GM19023 (cell line): ENCODE measurements at regions not wholly inside any gene's neighbourhood (a gene's known extent, or its start where the extent isn't known, plus 50 kb on each side); places are given as distances from the start of the nearest gene placed in this dataset.
"Not testable (repeated sequence)": the region's sequence is repeated elsewhere in the genome, so short reads cannot be mapped to it uniquely, and the experiment has no call there.

ENCODE experiments used
- ATAC-seq: cut with Tn5 transposase; IDR thresholded peaks from one replicate; pipeline ENCODE4 v1.9.1; 2021; ENCODE audit warnings: mild to moderate bottlenecking, moderate library complexity; ENCODE audit not compliant: unreplicated experiment

DNA sequence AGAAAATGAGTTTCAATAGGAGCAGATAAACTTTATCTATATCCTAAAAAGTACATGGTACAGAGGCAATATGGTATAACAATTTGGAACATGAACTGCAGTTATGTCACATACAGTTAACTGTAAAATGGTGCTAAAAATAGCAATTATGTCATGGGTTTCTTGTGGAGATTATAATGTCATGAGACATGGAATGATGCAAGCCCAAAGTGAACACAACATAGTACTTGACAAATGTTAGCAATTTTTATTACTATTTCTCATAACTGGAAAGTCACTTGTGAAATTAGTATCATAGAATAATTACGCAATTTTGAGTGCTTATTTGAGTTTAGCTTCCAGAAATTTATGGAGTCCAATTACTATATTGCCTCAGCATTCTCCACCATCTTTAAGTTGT, 1263.4 kb downstream of the DSC3 start:
- no peak for ATAC-seq

DNA sequence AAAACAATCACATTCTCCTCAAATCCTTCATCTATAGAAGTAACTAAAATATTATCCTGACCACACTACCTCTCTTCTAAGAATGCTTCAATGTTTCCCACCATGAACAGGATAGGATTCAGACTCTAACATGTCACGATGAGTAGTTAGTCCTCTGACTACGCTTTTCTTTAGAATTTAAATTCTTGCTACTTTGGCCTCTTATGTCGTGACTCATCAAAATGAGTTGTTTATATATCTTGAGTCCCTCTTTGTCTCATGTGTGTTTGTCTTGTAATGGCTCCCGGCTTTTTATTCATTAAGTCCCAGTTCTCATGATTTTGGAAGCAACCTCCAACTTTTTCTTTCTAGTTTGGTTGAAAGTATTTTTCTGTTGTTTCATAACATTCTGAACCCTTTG, 1289.2 kb downstream of the DSC3 start:
- no peak for ATAC-seq

DNA sequence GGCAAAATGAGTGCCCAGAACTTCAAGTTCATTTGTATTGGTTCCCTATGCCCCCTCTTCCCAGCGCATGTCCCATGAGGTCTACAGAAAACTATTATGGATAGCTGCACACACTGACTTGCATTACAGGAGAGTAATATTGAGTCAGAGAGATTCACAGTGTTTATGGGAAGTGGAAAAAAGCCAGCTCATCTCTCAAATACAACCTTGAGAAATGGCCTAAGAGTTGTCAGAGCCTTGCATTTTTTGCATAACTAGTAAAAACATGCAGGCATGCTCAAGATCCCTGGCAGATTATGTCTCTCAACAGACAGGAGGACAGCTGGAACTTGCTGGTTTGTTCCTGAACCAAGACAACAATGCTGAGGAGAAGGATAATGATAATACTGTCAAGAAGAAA, 1292.8 kb downstream of the DSC3 start:
- ATAC-seq = no peak

DNA sequence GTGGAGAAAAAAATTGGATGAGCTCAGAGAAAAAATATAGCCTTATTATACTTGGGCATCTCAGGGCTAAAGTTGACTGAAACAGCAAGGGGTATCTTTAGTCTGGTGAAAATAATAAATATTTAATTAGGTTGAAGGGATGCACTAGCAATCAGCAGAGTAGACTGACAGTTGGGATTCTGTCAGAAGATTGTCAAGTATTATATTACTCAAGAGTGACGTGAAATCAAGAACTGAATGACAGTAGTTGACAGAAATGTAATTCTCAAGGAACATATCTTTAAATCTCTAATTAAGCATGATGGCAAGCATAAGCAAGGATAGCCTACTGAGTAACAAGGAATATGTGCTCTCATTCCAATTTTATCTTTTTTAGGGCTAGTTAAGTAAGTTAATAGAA, 1301.1 kb downstream of the DSC3 start:
- no peak for ATAC-seq

DNA sequence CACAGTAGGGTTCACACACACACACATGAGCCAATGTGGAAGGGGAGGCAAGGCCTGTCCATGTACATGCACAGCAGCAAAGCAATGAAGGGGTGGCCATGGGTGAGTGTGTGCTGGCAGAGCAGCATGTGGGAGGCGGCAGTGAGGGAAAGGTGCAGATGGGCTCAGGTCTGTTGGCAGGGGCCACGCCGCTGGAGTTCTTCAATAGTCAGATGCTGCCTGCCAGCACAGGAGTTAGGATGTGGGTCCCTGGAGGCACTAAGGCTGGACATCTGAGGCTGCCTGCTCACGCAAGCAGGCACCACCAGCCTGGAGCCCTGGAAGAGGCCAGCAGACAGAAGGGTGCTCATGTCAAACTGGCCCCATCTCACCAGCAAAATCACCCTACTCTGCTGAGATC, 1304.9 kb downstream of the DSC3 start:
- ATAC-seq = no peak

DNA sequence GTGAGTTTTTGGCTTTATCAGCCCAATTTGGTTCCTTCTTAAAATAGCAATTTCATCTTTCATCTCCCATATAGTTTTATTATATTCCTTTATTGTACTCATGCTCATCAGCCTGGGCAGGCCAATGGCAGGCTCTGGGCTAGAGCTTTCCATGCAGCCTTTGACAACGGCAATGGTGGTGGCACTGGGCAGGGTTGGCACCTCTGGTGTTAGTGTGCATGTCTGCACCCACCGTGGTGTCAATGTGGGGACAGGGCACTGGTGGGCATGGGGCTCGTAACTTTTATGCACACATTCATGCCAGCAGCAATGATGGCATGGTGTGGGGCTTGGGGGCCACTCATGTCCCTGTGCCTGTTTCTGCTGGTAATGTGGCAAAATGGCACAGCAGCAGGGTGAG, 1305.4 kb downstream of the DSC3 start:
- ATAC-seq = no peak

DNA sequence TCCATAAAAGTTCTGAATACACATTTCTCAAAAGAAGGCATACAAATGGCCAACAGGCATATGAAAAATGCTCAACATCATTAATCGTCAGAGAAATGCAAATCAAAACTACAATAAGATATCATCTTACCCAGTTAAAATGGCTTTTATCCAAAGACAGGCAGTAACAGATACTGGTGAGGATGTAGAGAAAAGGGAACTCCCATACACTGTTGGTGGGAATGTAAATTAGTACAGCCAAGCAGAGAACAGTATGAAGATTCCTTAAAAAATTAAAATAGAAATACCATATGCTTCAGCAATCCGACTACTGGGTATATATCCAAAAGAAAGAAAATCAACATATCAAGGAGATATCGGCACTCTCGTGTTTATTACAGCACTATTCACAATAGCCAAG, 1312.5 kb downstream of the DSC3 start:
- no peak for ATAC-seq

DNA sequence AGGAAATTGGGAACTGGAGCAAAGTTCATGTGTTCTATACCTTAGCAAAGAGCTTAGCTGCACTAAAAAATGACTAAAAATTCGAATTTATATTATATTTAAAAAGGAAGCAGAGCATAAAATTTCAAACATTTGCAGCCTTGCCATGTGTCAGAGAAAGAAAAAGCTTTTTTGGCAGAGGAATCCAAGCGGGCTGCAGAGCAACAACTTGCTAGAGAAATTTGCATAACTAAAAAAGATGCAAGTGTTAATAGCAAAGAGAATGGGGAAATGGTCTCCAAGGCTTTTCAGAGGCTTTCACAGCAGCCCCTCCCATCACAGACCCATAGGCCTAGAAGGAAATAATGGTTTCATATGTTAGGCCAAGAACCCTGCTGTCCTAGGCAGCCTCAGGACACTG, 1315.9 kb downstream of the DSC3 start:
- no peak for ATAC-seq

DNA sequence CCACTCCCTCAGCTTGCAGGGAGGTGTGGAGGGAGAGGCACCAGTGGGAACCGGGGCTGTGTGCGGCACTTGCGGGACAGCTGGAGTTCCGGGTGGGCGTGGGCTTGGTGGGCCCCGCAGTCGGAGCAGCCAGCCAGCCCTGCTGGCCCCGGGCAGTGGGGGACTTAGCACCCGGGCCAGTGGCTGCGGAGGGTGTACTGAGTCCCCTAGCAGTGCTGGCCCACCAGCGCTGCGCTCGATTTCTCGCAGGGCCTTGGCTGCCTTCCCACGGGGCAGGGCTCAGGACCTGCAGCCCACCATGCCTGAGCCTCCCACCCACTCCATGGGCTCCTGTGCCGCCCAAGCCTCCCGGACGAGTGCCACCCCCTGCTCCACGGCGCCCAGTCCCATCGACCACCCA, 1319.1 kb downstream of the DSC3 start:
- not testable (repeated sequence) for ATAC-seq

DNA sequence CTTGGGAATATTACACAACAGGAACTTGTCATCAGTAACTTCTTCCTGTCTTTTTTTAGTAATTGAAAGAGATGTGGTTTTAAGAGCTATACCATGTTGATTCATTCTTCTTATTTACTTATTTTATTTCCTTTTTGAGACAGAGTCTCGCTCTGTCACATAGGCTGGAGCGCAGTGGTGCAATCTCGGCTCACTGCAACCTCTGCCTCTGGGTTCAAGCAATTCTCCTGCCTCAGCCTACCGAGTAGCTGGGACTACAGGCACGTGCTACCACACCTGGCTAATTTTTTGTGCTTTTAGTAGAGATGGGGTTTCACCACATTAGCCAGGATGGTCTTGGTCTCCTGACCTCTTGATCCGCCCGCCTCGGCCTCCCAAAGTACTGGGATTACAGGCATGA, 1326.6 kb downstream of the DSC3 start:
- not testable (repeated sequence) for ATAC-seq

DNA sequence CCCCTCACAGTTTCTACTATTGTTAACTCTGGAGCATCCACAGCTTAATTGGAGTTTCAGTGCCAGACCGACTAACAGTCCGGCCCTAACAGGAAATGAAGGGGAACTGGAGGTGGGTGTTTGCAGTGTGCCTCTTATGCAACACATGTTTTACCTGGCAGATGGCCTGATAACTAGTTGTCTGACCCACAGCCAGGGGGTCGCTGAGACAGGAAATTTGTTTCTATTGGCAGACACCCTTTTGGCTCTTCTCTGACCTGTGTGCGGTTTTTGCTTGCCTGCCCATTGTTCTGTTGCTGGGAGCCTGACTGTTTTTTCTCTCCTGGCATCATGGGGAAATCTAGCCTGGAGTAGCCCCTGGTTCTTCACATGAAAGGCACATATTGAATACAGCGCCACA, 1329.8 kb downstream of the DSC3 start:
- ATAC-seq = no peak

DNA sequence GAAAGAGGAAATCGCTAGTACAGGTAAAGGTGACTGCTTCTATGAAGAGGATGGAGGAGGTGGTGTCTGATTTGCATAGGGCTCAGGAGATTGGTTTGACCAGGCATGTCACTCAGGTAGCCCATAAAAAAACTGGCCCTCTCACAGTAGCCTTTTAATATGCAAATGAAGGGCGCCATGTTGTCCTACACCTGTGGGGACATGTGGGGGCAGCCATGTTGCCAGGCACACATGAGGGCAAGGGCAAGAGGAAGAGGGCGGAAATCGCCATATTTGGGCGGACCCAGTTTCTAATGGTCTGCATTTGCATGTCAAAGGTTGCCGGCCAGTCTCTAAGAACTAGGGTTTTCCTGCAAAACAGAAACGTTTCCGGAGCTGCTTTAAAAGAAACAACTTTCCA, 1330.6 kb downstream of the DSC3 start:
- no peak for ATAC-seq

DNA sequence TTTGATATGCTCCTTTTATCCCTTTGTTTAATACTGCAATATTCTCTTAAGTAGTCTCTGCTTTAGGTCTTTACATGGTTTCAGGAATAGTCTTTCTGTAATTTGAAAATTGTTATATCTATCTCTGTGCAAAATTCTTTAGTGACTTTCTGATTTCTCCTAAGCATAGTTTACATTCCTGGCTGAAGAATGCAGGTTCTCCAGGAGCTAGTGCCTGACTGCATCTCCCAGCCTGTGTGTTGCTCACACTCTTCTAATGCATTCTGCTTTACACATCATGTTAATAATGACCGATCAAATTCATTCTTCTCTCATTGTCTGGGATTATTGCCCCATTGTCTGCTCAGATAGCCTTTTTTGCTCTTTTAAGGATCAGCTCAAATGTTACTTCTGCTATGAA, 1349.2 kb downstream of the DSC3 start:
- ATAC-seq = no peak

DNA sequence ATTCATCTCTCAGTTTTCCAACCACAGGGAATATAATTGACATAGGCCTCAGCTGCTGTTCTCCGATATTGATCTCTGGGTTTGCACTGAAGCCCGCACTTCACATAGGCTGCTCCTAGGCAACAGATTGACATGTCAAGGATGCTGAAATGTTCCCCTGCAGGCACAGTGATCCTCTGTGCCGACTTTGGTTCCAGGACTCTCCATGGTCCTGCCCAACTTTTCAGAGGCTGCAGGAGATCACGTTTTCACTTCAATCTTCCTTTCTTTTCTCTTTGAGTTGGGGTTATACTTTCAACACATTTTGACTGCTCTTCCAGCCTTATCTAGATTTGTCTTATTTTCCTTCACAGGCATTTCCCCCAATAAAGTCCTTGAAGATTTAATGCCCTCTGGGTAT, 1361.0 kb downstream of the DSC3 start:
- no peak for ATAC-seq

DNA sequence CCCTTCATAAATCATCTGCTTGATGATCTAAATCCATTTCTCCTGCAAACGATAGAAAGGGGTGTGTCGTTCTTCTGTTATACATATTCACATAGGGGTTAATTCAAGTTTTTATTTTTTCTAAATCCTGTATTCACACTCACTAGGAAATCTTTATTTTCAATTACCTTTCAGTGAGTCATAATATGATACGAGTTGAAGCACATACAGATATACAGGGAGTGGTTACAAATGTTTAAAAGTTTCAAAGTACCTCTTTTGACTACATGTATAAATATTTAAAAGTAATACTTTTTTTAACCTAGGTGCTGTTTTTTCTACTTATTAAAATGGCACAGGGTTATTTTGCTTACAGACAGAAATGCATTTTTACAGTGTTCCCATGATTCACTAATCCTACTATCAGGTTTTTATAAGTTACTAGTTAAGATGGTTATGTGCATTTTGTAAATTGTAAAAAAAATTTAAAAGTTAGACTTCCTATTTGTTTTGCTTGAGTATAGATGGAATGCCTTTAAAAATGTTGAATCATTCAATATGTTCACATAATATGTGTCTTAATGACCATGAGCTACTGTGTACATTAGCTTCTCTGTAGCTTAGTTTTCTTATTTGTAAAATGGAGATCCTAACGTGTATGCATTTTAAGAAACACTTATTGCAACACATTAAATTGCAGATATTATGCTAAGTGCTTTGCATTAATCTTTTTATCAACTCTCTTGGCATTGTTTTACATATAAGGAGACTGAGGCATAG, 1378.1 kb downstream of the DSC3 start:
- ATAC-seq = no peak

DNA sequence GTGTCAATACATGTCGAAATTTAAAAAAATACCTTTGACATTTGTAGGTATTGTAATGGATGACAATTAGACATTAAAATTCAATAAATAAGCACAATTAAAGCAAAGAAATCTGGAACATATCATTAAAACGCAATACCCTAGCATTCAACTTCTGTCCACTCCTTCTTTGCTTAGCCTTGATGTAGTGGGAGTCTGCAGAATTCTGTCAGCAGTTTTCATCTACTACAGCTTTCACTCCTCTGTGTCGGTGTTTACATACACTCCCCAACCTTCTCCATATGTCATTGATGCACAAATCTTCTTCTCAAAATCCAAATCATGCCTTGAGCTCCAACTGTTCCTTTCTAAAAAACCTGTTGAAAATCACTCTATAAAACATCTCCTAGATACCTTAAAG, 1380.6 kb downstream of the DSC3 start:
- no peak for ATAC-seq

DNA sequence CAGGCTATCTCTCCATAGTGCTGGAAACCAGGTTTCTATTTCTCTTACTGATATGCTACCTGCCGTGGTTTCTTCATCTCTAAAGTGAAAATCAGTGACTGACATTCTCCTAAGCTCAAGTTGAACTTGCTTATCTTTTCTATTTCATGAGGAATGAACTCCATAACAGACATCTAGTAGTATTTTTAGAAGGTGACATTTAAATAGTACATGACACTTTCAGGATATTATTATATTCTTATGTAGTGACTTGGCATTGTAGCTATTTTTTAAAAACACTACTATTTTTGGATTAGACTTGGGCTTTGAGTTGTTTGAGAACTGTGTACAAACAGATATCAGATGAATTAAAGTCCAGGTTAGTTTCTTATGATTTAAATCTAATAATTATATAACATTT, 1381.8 kb downstream of the DSC3 start:
- no peak for ATAC-seq

DNA sequence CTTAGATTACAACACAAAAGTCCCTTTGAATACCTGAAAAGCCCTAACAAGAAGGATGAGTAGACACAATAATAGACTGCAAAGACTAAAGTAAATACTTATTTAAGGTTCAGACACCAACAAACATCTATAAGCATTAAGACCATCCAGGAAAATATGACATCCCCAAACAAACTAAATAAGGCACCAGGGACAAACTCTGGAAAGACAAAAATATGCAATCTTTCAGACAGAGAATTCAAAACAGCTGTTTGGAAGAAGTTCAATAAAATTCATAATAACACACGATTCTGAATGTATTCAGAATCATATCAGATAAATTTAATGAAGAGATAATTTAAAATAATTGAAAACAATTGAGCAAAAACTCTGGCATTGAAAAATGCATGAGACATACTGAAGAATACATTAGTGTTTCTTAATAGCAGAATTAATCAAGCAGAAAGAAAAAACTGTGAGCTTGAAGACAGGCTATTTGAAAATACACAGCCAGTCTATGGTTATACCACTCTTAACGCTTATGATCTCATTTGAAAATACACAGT, 1388.8 kb downstream of the DSC3 start:
- ATAC-seq = no peak

DNA sequence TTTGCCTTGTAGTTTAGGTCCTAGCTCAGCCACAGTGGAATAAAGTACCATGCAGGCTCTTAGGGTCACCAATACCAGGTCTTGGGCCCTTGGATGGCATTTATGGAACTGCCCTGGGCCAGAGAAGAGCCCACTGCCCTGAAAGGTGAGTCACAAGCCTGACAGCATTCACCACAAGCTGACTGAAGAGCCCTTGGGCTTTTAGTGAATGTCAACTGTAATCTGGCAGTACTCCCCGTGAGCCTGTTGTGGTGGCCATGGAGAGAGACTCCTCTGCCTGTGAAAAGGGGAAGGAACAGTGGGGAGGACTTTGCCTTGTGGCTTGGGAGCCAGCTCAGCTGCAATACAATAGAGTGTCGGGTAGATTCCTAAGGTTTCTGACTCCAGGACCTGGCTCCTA, 1389.7 kb downstream of the DSC3 start:
- ATAC-seq = no peak

DNA sequence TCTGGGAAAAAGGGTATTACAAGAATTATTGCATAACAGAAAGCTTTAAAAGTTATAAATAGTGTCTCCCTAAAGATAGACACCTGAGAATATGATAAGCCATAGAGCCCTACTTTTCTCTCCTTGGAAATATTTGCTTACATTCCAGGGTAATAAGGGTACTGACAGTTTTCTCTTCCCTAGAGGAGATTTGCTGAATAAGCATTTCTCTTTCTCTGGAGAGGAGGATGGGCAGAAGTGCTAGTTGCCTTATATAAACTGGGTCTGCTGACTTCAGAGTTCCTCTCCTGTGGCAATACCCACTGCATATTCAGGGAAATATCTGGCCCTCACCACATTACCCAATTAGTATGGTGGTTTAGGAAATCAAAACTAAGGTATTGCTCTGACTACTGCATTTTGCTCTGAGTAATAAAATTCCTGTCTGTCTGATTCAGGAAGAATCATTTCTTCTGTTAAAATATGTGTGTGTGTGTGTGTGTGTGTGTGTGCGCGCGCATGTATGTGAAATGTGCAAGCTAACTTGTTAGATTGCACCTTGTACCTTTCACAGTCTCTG, 1391.3 kb downstream of the DSC3 start:
- ATAC-seq = no peak

DNA sequence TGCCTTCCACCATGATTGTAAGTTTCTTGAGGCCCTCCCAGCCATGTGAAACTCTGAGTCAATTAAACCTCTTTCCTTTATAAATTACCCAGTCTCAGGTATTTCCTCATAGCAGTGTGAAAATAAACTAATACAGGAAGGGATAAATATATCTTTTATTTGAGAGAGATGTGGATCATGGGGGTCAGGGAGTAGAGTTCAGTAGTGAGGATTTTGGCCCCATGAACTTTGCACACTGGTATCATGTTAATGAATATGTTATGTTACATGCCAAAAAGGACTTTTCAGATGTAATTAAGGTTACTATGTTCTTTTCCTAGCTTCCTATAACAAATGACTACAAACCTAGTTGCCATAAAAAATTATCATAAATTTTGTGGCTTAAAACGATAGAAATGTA, 1393.7 kb downstream of the DSC3 start:
- ATAC-seq = no peak

DNA sequence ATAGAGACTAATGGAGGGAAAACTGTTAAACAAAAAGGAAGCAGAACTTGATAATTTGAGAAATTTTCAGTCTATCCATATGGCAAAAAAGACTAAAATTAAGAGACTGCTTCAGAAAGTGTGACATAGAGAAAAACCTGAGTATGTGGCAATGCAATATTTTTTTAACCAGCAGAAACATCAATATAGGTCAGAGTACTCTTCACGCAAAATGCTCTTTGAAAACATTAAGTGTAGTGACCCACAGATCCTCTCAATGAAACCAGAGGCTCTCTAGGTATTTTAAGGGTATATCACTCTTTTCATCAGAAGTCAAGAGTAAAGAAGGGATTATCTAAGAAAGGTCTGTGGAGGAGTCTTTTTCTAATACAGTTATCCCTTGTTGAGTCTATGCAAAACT, 1394.8 kb downstream of the DSC3 start:
- ATAC-seq = no peak

DNA sequence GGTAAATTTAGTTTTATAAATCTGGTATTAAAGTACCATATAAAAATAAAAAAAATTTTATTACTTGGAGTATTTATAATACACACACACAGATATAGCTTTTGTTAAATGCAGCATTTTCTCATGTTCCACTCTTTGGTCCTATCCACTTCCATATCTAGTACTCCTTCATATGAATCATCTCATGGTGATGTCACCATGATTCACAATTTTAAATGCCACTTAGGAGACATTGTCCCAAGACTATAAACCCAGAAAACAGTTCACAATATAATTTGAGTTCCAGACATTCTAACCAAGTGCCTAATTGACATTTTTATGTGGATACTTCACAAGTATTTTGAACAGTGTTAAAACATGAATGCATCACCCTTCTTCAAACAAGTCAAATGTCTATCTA, 1398.3 kb downstream of the DSC3 start:
- no peak for ATAC-seq
